Erythroblast (primary cell): ENCODE measurements at regions not wholly inside any gene's neighbourhood (a gene's known extent, or its start where the extent isn't known, plus 50 kb on each side); places are given as distances from the start of the nearest gene placed in this dataset.

Experiments used
- GATA1 ChIP-seq: IDR thresholded peaks from 2 replicates; pipeline ENCODE4 v1.6.1; 2011; ENCODE audit warnings: low read depth, mild to moderate bottlenecking, control low read depth, low read length, moderate library complexity
- POLR2A ChIP-seq: IDR thresholded peaks from 2 replicates; pipeline ENCODE4 v1.6.1; 2011; ENCODE audit warnings: mild to moderate bottlenecking, low read length

GRCh38 chr10:111988646-111989045, 194.9 kb downstream of the GPAM start:
- TF ChIP-seq POLR2A, result no peak
- TF ChIP-seq GATA1, result no peak
